GM18909 (cell line): ENCODE measurements at regions not wholly inside any gene's neighbourhood (a gene's known extent, or its start where the extent isn't known, plus 50 kb on each side); places are given as distances from the start of the nearest gene placed in this dataset.
"Not testable (repeated sequence)": the region's sequence is repeated elsewhere in the genome, so short reads cannot be mapped to it uniquely, and the experiment has no call there.

Experiments
- ATAC-seq: cut with Tn5 transposase; IDR thresholded peaks from one replicate; pipeline ENCODE4 v1.9.1; 2021; ENCODE audit warnings: mild to moderate bottlenecking; ENCODE audit not compliant: unreplicated experiment, poor library complexity

DNA sequence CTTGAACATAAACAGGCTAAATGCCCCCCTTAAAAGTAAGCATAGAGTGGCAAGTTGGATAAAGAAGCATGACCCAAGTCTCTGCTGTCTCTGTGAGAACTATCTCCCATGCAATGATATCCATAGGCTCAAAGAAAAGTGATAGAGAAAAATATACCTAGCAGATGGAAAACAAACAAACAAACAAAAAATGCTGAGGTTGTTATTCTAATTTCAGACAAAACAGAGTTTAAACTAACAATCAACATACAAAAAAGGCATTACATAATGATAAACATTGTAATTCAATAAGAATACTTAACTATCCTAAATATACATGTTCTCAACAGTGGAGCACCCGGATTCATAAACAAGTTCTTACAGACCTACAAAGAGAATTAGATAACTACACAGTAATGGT lies 626.2 kb upstream of the CNTNAP2 start:
- ATAC-seq: no peak

GRCh38 chr7:145489609-145490008 lies 627.0 kb upstream of the CNTNAP2 start:
- no peak for ATAC-seq

- ATAC-seq: no peak
Measured at GRCh38 chr7:145488816-145489215, 627.8 kb upstream of the CNTNAP2 start.

GRCh38 chr7:145481985-145482384 lies 634.6 kb upstream of the CNTNAP2 start:
- ATAC-seq: no peak

GRCh38 chr7:145478541-145478940 lies 638.1 kb upstream of the CNTNAP2 start:
- ATAC-seq: no peak

DNA sequence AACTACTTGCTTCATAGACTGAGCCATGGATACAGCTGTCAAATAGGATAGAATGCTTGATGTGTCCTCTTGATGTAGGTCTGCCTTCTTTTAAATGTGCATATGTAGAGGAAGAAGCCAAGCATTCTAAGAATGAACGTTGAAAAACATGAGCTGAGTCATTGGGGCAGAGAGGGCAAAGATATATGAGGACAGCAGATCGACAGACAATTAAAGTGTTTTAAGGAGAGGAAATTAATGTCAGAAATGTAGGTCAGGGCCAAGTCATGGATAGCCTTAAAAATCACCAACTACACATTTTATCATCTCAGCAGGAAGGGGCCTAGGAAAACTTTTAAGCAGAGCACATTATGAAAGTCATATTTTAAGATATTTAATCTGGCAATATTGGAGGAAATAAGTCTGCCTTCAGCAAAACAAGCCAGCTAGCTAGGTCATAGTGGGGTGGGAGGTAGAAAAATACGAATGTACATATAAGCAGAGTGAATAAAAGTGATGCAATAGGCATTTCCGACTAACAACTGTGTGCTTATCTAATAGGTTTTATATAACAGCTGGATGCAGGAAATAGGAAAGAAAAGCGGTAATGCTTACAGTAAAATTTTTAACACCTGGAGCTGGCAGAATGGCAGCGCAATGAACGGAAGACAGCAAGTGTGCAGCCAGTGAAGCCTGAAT lies 638.3 kb upstream of the TPK1 start:
- ATAC-seq: no peak

- no peak for ATAC-seq
Measured at GRCh38 chr7:145471883-145472282, 636.0 kb upstream of the TPK1 start.

GRCh38 chr7:145464287-145464686 lies 628.4 kb upstream of the TPK1 start:
- no peak for ATAC-seq

- no peak for ATAC-seq
Measured at GRCh38 chr7:145462463-145462862, 626.6 kb upstream of the TPK1 start.

DNA sequence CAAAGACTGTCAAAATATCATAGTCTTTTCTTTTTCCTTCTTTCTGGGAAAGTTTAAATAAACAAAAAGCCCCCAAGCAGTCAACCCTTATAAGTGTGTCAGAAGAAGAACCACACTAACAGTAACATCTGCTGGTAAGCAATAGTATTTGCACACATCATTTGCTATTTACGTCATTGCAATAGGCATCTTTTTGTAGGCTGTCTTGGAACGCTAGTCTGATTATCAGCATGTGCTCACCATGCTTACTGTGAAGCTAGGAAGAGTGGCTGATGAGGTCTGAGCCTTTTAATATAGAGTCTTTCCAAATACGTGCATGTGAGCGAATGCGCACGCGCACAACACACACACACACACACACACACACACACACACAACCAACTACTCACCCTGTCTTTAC lies 599.0 kb upstream of the TPK1 start:
- ATAC-seq: no peak

GRCh38 chr7:145431834-145432233 lies 596.0 kb upstream of the TPK1 start:
- no peak for ATAC-seq

DNA sequence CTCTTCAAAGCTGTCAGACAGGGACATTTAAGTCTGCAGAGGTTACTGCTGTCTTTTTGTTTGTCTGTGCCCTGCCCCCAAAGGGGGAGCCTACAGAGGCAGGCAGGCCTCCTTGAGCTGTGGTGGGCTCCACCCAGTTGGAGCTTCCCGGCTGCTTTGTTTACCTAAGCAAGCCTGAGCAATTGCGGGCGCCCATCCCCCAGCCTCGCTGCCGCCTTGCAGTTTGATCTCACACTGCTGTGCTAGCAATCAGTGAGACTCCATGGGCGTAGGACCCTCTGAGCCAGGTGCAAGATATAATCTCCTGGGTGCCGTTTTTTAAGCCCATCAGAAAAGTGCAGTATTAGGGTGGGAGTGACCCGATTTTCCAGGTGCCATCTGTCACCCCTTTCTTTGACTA lies 582.6 kb upstream of the TPK1 start:
- ATAC-seq: not testable (repeated sequence)

GRCh38 chr7:145411066-145411465 lies 575.2 kb upstream of the TPK1 start:
- no peak for ATAC-seq

DNA sequence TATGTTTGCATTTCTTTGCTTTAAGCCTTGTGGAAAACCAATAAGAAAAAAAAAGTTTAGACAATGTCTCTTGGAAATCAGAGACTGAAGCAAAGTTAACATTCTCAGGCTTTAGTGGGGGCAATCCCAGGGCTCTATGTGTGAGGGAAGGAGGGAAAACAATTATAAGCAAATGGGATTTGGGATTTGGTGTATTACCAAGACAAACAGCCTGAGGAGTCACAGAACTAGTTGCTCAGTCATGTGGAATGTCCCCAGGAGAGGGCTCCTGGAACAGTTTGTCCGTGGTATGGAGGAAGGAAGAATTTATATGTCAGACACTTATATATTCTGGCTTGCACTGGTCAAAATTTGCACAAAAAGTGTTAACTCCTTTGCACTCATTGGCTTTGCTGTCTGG lies 562.9 kb upstream of the TPK1 start:
- ATAC-seq: no peak

DNA sequence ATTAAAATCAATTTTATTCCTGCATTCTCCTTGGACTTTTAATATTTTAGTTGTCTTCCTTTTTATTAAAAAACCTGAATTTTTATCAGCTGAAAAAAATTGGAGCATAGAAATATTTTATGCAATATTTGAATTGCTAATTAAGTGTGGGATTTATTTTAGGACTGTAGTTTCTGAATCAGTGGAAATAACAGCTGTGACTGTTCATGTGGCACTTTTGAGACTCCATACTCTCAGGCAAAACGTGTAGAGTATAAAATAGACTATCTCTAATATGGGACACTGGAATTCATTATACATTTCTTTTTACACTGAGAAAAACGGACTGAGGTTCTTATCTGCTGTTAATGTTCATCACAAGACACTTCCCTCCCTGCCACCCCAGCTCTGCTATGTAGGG lies 558.3 kb upstream of the TPK1 start:
- no peak for ATAC-seq

DNA sequence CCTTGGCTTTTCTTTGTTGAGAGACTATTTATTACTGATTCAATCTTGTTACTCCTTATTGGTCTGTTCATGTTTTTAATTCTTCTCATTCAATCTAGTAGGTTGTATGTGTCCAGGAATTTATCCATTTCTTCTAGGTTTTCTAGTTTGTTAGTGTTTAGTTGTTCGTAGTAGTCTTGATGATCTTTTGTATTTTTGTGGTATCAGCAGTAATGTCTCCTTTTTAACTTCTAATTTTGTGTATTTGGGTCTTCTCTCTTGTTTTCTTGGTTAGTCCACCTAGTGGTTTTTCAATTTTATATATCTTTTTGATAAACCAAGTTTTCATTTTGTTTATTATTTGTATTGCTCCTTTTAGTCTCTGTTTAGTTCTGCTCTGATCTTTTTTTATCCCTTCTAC lies 546.9 kb upstream of the TPK1 start:
- ATAC-seq: no peak

DNA sequence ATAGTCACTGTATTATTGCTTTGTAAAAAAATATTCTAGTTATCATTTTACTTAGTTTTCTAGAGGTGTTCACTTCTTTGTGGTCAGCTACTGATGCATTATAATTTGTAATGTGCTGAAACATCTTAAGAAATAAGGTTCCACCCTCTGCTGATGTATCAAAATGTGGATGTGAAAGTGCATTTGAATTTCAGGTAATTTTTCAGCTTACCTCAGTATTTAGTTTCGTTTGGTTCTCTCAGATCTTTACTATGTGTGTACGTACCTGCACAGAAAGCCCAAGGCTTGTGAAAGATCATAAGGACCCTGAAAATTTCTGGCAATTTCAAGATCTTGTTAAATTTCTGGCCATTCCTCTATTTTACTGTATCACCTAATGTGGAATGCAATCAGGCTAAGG lies 542.3 kb upstream of the TPK1 start:
- ATAC-seq: no peak

DNA sequence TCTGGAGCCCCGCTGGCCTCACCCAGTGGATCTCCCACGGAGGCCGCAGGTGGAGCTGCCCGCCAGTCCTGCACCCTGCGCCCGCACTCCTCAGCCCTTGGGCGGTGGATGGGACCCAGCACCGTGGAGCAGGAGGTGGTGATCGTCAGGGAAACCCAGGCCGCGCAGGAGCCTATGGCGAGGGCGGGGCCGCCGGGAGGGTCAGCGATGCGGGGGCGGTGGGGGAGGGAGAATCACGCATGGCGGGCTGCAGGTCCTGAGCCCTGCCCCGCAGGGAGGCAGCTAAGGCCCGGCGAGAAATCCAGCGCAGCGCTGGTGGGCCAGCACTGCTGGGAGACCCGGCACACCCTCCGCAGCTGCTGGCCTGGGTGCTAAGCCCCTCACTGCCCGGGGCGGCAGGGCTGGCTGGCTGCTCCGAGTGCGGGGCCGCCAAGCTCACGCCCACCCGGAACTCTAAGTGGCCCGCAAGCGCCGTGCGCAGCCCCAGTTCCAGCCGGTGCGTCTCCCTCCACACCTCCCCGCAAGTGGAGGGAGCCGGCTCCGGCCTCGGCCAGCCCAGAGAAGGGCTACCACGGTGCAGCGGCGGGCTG lies 524.8 kb upstream of the TPK1 start:
- ATAC-seq: no peak

DNA sequence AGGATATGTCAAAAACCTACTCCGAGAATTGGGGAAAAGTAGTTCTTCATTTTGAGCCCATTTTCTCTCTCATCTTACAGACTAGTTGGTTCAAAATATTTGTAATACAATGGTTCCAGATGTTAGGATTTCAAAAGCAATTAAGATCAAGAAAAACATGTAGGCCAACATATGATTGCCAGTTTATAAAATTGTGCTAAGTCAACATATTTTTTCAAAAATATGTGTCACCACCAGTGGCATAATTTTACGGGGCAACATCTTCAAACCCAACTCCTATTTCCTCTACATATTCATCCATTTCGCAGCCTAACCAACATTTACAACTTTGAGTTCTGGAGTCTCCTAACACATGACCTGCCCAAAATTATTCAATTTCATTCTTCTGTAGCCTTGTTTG lies 514.5 kb upstream of the TPK1 start:
- no peak for ATAC-seq

DNA sequence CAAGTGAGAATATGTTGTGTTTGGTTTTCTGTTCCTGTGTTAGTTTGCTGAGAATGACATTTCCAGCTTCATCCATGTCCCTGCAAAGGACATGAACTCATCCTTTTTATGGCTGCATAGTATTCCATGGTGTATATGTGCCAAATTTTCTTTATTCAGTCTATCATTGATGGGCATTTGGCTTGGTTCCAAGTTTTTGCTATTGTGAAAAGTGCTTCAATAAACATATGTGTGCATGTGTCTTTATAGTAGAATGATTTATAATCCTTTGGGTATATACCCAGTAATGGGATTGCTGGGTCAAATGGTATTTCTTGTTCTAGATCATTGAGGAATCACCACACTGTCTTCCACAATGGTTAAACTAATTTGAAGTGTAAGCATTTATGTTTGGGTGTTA lies 513.6 kb upstream of the TPK1 start:
- ATAC-seq: not testable (repeated sequence)

GRCh38 chr7:145347271-145347670 lies 511.4 kb upstream of the TPK1 start:
- no peak for ATAC-seq

DNA sequence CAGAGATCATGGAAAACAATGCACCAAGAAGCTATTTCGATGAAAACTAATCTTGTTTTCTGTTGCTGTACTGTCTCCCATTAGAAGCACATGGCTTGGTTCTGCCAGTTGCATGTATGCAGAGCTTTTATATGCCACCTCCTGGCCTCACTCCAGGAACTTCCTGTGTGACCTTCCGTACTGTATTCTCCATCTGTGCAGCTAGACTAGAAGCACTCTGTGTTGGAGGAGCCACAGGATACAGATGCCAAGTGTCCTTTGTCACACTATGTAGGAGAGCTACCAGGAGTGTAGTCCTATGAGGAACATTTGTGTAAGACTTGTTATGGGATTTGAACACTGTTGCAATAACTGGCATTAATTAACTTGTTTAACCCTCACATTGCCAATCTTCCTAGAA lies 503.5 kb upstream of the TPK1 start:
- no peak for ATAC-seq
